GM18870 (cell line): ENCODE measurements at regions not wholly inside any gene's neighbourhood (a gene's known extent, or its start where the extent isn't known, plus 50 kb on each side); places are given as distances from the start of the nearest gene placed in this dataset.
"Not testable (repeated sequence)": the region's sequence is repeated elsewhere in the genome, so short reads cannot be mapped to it uniquely, and the experiment has no call there.

Experiments
- ATAC-seq: cut with Tn5 transposase; IDR thresholded peaks from one replicate; pipeline ENCODE4 v1.9.1; 2021; ENCODE audit warnings: moderate library complexity; ENCODE audit not compliant: unreplicated experiment

GRCh38 chr6:167688123-167688522, 138.6 kb upstream of the AFDN start:
- ATAC-seq = no peak

- no peak for ATAC-seq
These were observed 137.4 kb upstream of the AFDN start for GRCh38 chr6:167689278-167689677.

GRCh38 chr6:167689751-167690150, 137.0 kb upstream of the AFDN start:
- ATAC-seq = no peak

- ATAC-seq = not testable (repeated sequence)
These were observed 136.4 kb upstream of the AFDN start for GRCh38 chr6:167690167-167690922.

- ATAC-seq = no peak
These were observed 135.8 kb upstream of the AFDN start for GRCh38 chr6:167690931-167691330.

GRCh38 chr6:167691533-167692312, 135.0 kb upstream of the AFDN start:
- ATAC-seq = no peak

- ATAC-seq = not testable (repeated sequence)
These were observed 133.2 kb upstream of the AFDN start for GRCh38 chr6:167693478-167693877.

- ATAC-seq = no peak
These were observed 130.9 kb upstream of the AFDN start for GRCh38 chr6:167695831-167696230.

GRCh38 chr6:167696296-167696695, 130.4 kb upstream of the AFDN start:
- no peak for ATAC-seq

- no peak for ATAC-seq
These were observed 129.4 kb upstream of the AFDN start for GRCh38 chr6:167697316-167697715.

- no peak for ATAC-seq
These were observed 128.2 kb upstream of the AFDN start for GRCh38 chr6:167698540-167698939.

- peak; percentile 92 for ATAC-seq
These were observed 127.4 kb upstream of the AFDN start for GRCh38 chr6:167699141-167699931.

GRCh38 chr6:167700199-167700598, 126.5 kb upstream of the AFDN start:
- ATAC-seq = no peak

- ATAC-seq = no peak
These were observed 125.7 kb upstream of the AFDN start for GRCh38 chr6:167701010-167701409.

- no peak for ATAC-seq
These were observed 124.4 kb upstream of the AFDN start for GRCh38 chr6:167702241-167702827.

GRCh38 chr6:167703347-167703746, 123.4 kb upstream of the AFDN start:
- no peak for ATAC-seq

GRCh38 chr6:167703781-167704180, 122.9 kb upstream of the AFDN start:
- no peak for ATAC-seq

- ATAC-seq = no peak
These were observed 122.3 kb upstream of the AFDN start for GRCh38 chr6:167704396-167704901.

GRCh38 chr6:167705211-167705750, 121.4 kb upstream of the AFDN start:
- no peak for ATAC-seq

GRCh38 chr6:167706313-167707109, 120.2 kb upstream of the AFDN start:
- peak; percentile 98 for ATAC-seq
